ENCODE measurements at regions not wholly inside any gene's neighbourhood (a gene's known extent, or its start where the extent isn't known, plus 50 kb on each side); places are given as distances from the start of the nearest gene placed in this dataset.

DNA sequence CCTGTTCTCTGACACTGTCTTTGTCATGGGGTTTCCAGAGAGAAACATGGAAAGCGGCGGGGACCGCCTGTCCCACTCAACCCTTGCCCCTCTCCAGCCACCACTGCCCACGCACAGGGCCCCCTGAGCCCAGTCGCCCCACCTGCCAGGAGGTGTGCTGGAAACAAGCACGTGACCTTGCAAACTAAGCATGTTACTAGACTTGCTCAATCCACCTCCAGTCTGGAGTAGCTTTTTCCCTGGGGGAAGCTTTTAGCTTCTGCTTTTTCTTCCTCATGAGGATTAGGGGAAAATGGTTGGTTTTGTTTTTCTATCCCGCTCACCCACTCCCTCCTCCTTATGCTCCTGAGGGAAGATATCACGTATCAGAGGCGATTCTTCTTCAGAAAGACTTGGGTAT lies 105.7 kb downstream of the PLEKHG1 start:
- no peak overlapping the region for H3K27ac Mint-ChIP-seq
- H3K27me3 Mint-ChIP-seq, result peaks cover 3% of the 10 kb centered on the region
- POLR2A ChIA-PET, result no interaction called here

GRCh38 chr6:150710236-150710635 lies 110.6 kb downstream of the PLEKHG1 start:
- Mint-ChIP-seq H3K36me3 (ENCODE audit: low read depth) (no peaks in the 10 kb centered on the region), H3K27ac (no peak overlapping the region), H3K4me3 (no peak overlapping the region), H3K27me3 (no peaks in the 10 kb centered on the region), H3K4me1 (no peaks in the 10 kb centered on the region), H3K9me3 (no peaks in the 10 kb centered on the region)
- ChIA-PET CTCF (no interaction called here), POLR2A (no interaction called here)
- no peak for DNase-seq

More for the DNA sequence above, 105.7 kb downstream of the PLEKHG1 start:
- Mint-ChIP-seq H3K36me3 (ENCODE audit: low read depth) (no peaks in the 10 kb centered on the region), H3K4me1 (no peaks in the 10 kb centered on the region), H3K4me3 (no peak overlapping the region), H3K9me3 (no peaks in the 10 kb centered on the region)
- DNase-seq, result no peak
- CTCF ChIA-PET, result interaction anchor here (0.8 kb wide), 1 partner anchor 11 kb away, joined by 4 read pairs; no protein-coding TSS in a partner anchor

- ChIA-PET CTCF (no interaction called here), POLR2A (no interaction called here)
- H3K27me3 Mint-ChIP-seq, result no peaks in the 10 kb centered on the region
- H3K27ac Mint-ChIP-seq, result no peak overlapping the region
- H3K9me3 Mint-ChIP-seq, result no peaks in the 10 kb centered on the region
- DNase-seq, result no peak
- H3K4me3 Mint-ChIP-seq, result no peak overlapping the region
- H3K4me1 Mint-ChIP-seq, result no peaks in the 10 kb centered on the region
- H3K36me3 Mint-ChIP-seq (ENCODE audit: low read depth), result no peaks in the 10 kb centered on the region
Observed at GRCh38 chr6:150711061-150711460, 111.4 kb downstream of the PLEKHG1 start.

- ChIA-PET CTCF (no interaction called here), POLR2A (no interaction called here)
- DNase-seq, result no peak
- Mint-ChIP-seq H3K9me3 (no peaks in the 10 kb centered on the region), H3K27me3 (no peaks in the 10 kb centered on the region), H3K36me3 (ENCODE audit: low read depth) (no peaks in the 10 kb centered on the region), H3K4me3 (no peak overlapping the region), H3K4me1 (no peaks in the 10 kb centered on the region), H3K27ac (no peak overlapping the region)
Observed at GRCh38 chr6:150711584-150712504, 112.2 kb downstream of the PLEKHG1 start.

DNA sequence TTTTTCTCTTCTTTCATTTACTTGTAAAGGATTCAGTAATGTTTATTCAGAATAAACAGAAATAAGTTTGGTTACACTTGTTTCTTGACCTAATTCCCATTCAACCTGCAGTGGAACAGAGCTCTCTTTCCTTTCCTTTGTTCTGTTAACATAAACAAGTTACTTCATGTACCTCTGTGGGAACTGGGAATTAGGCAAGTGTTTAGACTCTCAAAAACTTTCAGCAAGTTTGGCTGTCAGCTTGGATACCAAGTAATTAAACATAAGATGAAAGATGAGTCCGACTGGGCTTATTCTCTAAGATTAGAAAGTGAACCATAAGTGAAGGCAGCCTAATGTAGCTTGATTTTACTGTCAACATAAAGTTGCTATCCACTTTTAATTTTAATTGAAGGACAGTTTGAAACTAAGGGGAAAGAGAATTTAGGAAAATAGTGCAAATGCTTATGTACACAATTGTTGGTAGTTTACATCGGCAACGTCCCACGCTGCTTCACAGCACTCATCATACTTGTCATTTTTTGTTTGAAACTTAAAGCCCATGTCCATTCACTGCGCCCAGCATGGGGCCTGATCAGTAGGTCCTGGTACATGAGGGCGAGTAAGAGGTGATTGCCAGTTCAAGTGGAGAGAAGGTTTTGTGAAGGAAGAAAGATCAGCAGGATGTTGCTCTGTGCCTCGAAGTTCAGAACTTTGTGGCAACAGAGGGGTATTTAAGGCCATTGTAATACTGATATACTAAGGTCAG lies 113.0 kb downstream of the PLEKHG1 start:
- H3K36me3 Mint-ChIP-seq (ENCODE audit: low read depth), result no peaks in the 10 kb centered on the region
- CTCF ChIA-PET, result no interaction called here
- DNase-seq, result no peak
- POLR2A ChIA-PET, result no interaction called here
- no peaks in the 10 kb centered on the region for H3K4me1 Mint-ChIP-seq
- H3K27ac Mint-ChIP-seq, result no peak overlapping the region
- H3K4me3 Mint-ChIP-seq, result no peak overlapping the region
- H3K27me3 Mint-ChIP-seq, result no peaks in the 10 kb centered on the region
- H3K9me3 Mint-ChIP-seq, result no peaks in the 10 kb centered on the region

DNA sequence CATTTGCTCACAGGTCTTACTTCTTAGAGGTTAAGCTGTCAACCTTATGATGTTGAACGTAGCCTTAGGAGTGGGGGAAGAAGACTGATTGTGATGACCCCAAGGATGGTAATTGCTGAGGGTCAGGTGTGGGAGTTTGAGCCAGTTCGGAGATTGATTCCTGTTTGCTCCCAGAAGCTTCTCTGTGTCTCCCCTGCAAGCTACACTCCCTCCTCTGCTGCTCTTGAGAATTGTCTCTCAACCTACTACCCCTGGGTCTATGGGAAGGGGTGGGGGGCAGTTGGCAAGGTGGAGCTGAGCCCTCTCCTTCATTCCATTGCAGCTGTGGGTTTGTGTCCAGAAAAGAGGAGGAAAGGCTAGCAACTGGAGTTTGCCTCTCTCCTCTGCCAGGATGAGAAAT lies 113.8 kb downstream of the PLEKHG1 start:
- no peaks in the 10 kb centered on the region for H3K27me3 Mint-ChIP-seq
- ChIA-PET POLR2A (no interaction called here), CTCF (no interaction called here)
- no peak overlapping the region for H3K4me3 Mint-ChIP-seq
- no peaks in the 10 kb centered on the region for H3K9me3 Mint-ChIP-seq
- no peaks in the 10 kb centered on the region for H3K36me3 Mint-ChIP-seq (ENCODE audit: low read depth)
- no peaks in the 10 kb centered on the region for H3K4me1 Mint-ChIP-seq
- DNase-seq, result no peak
- H3K27ac Mint-ChIP-seq, result no peak overlapping the region

DNA sequence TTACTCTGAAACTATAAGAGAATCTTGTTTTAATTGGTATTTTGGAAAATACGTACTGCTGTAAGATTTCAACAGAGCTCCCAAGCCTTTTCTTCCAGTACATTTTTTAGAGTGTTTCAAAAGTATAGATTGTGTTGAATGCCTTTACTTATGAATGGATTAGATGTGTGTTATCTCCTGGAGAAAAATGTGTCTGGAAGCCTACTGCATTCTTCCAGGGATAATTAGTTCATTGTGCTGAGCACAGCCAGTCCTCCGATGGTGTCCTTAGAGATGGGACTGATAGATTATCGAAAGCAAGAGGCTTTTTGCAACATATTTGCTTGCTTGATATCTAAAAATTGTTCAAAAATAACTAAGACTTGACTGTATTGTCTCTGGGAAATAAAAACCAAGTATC lies 114.2 kb downstream of the PLEKHG1 start:
- Mint-ChIP-seq H3K9me3 (no peaks in the 10 kb centered on the region), H3K36me3 (ENCODE audit: low read depth) (no peaks in the 10 kb centered on the region), H3K4me3 (no peak overlapping the region), H3K27ac (no peak overlapping the region), H3K4me1 (no peaks in the 10 kb centered on the region), H3K27me3 (no peaks in the 10 kb centered on the region)
- POLR2A ChIA-PET, result no interaction called here
- CTCF ChIA-PET, result no interaction called here
- DNase-seq, result no peak

DNA sequence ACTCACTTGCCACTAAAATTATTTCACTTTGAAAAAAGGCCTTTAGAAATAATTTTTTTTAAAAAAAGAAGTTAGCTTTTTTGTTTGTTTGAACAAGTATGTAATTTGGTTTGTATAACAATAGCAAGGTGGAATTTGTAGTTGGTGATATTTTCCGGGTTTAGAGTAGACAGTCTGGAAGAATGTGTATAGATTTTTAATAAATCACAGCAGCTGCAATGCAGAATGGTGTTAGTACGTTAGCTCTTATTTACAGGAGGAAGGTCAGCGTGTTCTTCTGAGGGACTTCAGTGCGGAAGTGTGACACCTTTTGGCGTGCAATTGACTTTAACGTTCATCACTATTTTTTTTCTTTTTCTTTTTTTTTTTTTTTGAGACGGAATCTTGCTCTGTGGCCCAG lies 115.4 kb downstream of the PLEKHG1 start:
- POLR2A ChIA-PET, result no interaction called here
- DNase-seq, result no peak
- Mint-ChIP-seq H3K9me3 (no peaks in the 10 kb centered on the region), H3K27ac (no peak overlapping the region), H3K4me1 (no peaks in the 10 kb centered on the region), H3K36me3 (ENCODE audit: low read depth) (no peaks in the 10 kb centered on the region), H3K27me3 (peaks cover 4% of the 10 kb centered on the region), H3K4me3 (no peak overlapping the region)
- CTCF ChIA-PET, result no interaction called here

DNA sequence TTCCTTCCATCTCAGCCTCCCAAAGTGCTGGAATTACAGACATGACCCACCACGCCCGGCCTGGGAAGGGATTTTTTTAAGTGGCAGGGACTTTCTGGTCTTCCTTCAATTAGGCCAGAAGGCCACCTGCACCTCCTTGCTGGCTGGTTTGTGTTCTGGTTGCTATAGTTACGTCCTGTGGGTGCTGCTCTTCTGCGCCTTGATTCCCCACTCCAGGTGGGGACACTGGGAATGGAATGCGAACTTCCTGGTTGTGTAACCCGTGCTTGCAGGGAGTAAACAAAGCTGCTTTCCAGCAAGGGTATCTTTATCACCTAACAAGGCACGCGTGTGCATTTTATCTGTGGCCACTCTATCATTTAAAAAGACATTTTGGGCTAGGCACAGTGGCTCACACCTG lies 117.7 kb downstream of the PLEKHG1 start:
- no peak overlapping the region for H3K4me3 Mint-ChIP-seq
- H3K9me3 Mint-ChIP-seq, result no peaks in the 10 kb centered on the region
- H3K4me1 Mint-ChIP-seq, result peaks cover 12% of the 10 kb centered on the region
- peaks cover 12% of the 10 kb centered on the region for H3K27me3 Mint-ChIP-seq
- H3K36me3 Mint-ChIP-seq (ENCODE audit: low read depth), result no peaks in the 10 kb centered on the region
- no peak overlapping the region for H3K27ac Mint-ChIP-seq
- no peak for DNase-seq
- POLR2A ChIA-PET, result no interaction called here
- CTCF ChIA-PET, result no interaction called here

DNA sequence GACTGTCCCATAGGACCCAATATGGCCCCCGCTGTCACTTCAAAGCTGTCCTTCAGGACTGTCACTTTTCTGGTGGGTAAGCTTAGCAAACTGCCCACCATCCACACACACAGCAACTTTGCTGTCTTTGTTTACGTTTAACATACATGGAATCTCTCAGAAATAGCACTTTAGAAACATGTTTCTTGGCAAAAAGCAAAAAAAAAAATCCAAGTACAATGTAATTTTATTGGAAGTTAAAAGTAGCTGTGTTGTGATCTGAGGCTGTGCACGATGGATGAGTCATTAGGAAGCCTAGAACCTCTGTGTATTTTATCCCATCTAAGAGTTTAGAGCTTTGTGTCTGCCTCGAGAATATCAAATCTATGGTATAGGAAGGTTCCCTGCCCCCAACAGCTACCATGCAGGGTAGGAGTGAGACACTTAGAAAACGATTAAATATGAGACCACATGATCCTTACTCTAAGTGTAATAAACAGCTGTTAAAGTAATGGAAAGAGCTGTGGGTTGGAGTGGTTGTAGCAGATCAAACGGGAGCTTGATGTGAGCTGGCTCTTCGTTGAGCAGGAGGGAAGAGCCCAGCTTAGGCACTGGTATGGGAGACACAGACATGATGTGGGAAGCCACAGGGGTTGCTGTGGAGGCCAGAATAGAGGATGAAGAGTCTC lies 119.5 kb downstream of the PLEKHG1 start:
- ChIA-PET POLR2A (no interaction called here), CTCF (interaction anchor here (0.9 kb wide), 1 partner anchor 12 kb away, joined by 3 read pairs; no protein-coding TSS in a partner anchor)
- no peaks in the 10 kb centered on the region for H3K36me3 Mint-ChIP-seq (ENCODE audit: low read depth)
- H3K4me3 Mint-ChIP-seq, result no peak overlapping the region
- H3K4me1 Mint-ChIP-seq, result peaks cover 15% of the 10 kb centered on the region
- H3K27ac Mint-ChIP-seq, result no peak overlapping the region
- no peak for DNase-seq
- H3K27me3 Mint-ChIP-seq, result peaks cover 23% of the 10 kb centered on the region
- no peaks in the 10 kb centered on the region for H3K9me3 Mint-ChIP-seq

DNA sequence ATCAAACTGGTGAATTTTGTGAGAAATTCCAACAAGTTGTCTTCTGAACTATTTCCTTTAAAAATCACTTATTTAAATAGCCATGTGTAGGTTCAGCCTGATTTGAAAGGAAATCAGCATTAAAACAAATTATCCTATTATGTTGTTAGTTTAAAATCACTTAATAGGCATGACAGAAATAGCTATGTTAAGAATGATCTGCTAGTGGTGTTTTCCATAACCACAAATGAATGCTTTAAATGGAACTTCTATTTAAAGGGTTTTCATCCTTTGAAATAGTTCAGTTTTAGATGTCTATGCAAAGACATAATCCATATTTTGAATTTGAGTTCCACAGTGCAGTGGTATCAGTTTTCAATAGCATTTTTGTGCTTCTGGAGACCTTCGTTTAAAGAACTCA lies 120.1 kb downstream of the PLEKHG1 start:
- Mint-ChIP-seq H3K36me3 (ENCODE audit: low read depth) (no peaks in the 10 kb centered on the region), H3K9me3 (no peaks in the 10 kb centered on the region), H3K27me3 (peaks cover 23% of the 10 kb centered on the region), H3K27ac (no peak overlapping the region), H3K4me1 (peaks cover 15% of the 10 kb centered on the region), H3K4me3 (no peak overlapping the region)
- DNase-seq, result no peak
- POLR2A ChIA-PET, result no interaction called here
- CTCF ChIA-PET, result interaction anchor here (0.9 kb wide), 1 partner anchor 13 kb away, joined by 3 read pairs; no protein-coding TSS in a partner anchor

- H3K27ac Mint-ChIP-seq, result no peak overlapping the region
- no peak overlapping the region for H3K4me3 Mint-ChIP-seq
- no peaks in the 10 kb centered on the region for H3K9me3 Mint-ChIP-seq
- H3K27me3 Mint-ChIP-seq, result peaks cover 23% of the 10 kb centered on the region
- DNase-seq, result peak; percentile 5
- no peaks in the 10 kb centered on the region for H3K36me3 Mint-ChIP-seq (ENCODE audit: low read depth)
- ChIA-PET CTCF (interaction anchor here (0.6 to 1.4 kb wide), 3 partner anchors 26 to 163 kb away, joined by 3 to 4 read pairs (median 3); no protein-coding TSS in a partner anchor), POLR2A (no interaction called here)
- peaks cover 15% of the 10 kb centered on the region for H3K4me1 Mint-ChIP-seq
Observed at GRCh38 chr6:150720774-150721233, 121.1 kb downstream of the PLEKHG1 start.

Data from activated CD4-positive, alpha-beta T cell treated with anti-CD3 and anti-CD28 coated beads, Interleukin-2, amount 10 ng/mL, durations not matched to agents 7 days and 5 days (primary cell).